T-helper 2 cell (primary cell): ENCODE measurements at regions not wholly inside any gene's neighbourhood (a gene's known extent, or its start where the extent isn't known, plus 50 kb on each side); places are given as distances from the start of the nearest gene placed in this dataset.
"Not testable (repeated sequence)": the region's sequence is repeated elsewhere in the genome, so short reads cannot be mapped to it uniquely, and the experiment has no call there.

Experiments used
- DNase-seq, 5 experiments: peaks; one replicate each; pipeline versions ENCODE4 v3.0.0 to v3.0.0-alpha.2; 2012 to 2022

GRCh38 chr15:62371683-62372082, 206.6 kb upstream of the C2CD4B start:
- DNase-seq: not testable (repeated sequence)

GRCh38 chr15:62377736-62378480, 212.8 kb upstream of the C2CD4B start:
- no peak for DNase-seq

GRCh38 chr15:62378772-62379498, 213.8 kb upstream of the C2CD4B start:
- no peak for DNase-seq

GRCh38 chr15:62380011-62380410, 214.9 kb upstream of the C2CD4B start:
- DNase-seq: no peak

- no peak for DNase-seq
Measured at GRCh38 chr15:62382046-62382445, 217.0 kb upstream of the C2CD4B start.

GRCh38 chr15:62389885-62390790, 225.1 kb upstream of the C2CD4B start, which contains the start of gene TLN2:
TSS of gene TLN2 (plus strand) at chr15:62390550.
- peak in 4 of 5 experiments; percentile 24 to 83 (median 34) for DNase-seq

GRCh38 chr15:62390791-62391640, 225.9 kb upstream of the C2CD4B start:
- peak in 2 of 5 experiments; percentile 2 to 44 for DNase-seq

- DNase-seq: peak in 3 of 5 experiments; percentile 4 to 38 (median 4)
Measured at GRCh38 chr15:62391641-62392262, 226.7 kb upstream of the C2CD4B start.

GRCh38 chr15:62392376-62392775, 227.3 kb upstream of the C2CD4B start:
- DNase-seq: peak in 2 of 5 experiments; percentile 7 to 38

- no peak for DNase-seq
Measured at GRCh38 chr15:62393196-62393595, 228.1 kb upstream of the C2CD4B start.

GRCh38 chr15:62394079-62394478, 229.0 kb upstream of the C2CD4B start:
- DNase-seq: no peak

- no peak for DNase-seq
Measured at GRCh38 chr15:62400778-62401177, 235.7 kb upstream of the C2CD4B start.

- DNase-seq: no peak
Measured at GRCh38 chr15:62402687-62403086, 237.6 kb upstream of the C2CD4B start.

GRCh38 chr15:62403164-62403809, 238.2 kb upstream of the C2CD4B start:
- DNase-seq: no peak

- no peak for DNase-seq
Measured at GRCh38 chr15:62404194-62404985, 239.3 kb upstream of the C2CD4B start.

- no peak for DNase-seq
Measured at GRCh38 chr15:62406305-62406891, 241.3 kb upstream of the C2CD4B start.

GRCh38 chr15:62407216-62407615, 242.1 kb upstream of the C2CD4B start:
- no peak for DNase-seq

GRCh38 chr15:62407962-62408361, 242.9 kb upstream of the C2CD4B start:
- no peak for DNase-seq

- DNase-seq: no peak
Measured at GRCh38 chr15:62409466-62409865, 244.4 kb upstream of the C2CD4B start.

- DNase-seq: no peak
Measured at GRCh38 chr15:62412686-62413085, 247.6 kb upstream of the C2CD4B start.
